Stomach smooth muscle (tissue), 2 donors: ENCODE measurements at regions not wholly inside any gene's neighbourhood (a gene's known extent, or its start where the extent isn't known, plus 50 kb on each side); places are given as distances from the start of the nearest gene placed in this dataset.

Experiments used
- H3K27ac ChIP-seq: one replicate; pipeline ENCODE4 v1.7.0; 2013; ENCODE audit warnings: mild to moderate bottlenecking, low read length, inconsistent platforms
- H3K27me3 ChIP-seq, 2 donors: one replicate each; pipeline ENCODE4 v1.7.0; 2013; ENCODE audit warnings: low read length in 2 of 2; ENCODE audit not compliant: insufficient read depth in 2 of 2, control insufficient read depth in 1 of 2
- H3K36me3 ChIP-seq, 2 donors: one replicate each; pipeline ENCODE4 v1.7.0; 2013; ENCODE audit warnings: low read length in 2 of 2; ENCODE audit not compliant: control insufficient read depth in 2 of 2, insufficient read depth in 2 of 2
- H3K4me1 ChIP-seq: one replicate; pipeline ENCODE4 v1.7.0; 2013; ENCODE audit warnings: low read length; ENCODE audit not compliant: control insufficient read depth, insufficient read depth
- H3K4me3 ChIP-seq, 2 donors: one replicate each; pipeline ENCODE4 v1.7.0; 2013; ENCODE audit warnings: low read length in 2 of 2
- H3K9ac ChIP-seq, 2 donors: one replicate each; pipeline ENCODE4 v1.7.0; 2013; ENCODE audit warnings: low read length in 2 of 2, mild to moderate bottlenecking in 1 of 2
- H3K9me3 ChIP-seq, 2 donors: one replicate each; pipeline ENCODE4 v1.7.0; 2013; ENCODE audit warnings: low read length in 2 of 2; ENCODE audit not compliant: control insufficient read depth in 2 of 2
- donor health status: healthy.
- donor health status: Pancreatic carcinoma.

- Histone ChIP-seq H3K9me3 (no peaks in the 10 kb centered on the region), H3K4me3 (no peak overlapping the region), H3K27ac (no peak overlapping the region), H3K36me3 (no peaks in the 10 kb centered on the region), H3K4me1 (no peaks in the 10 kb centered on the region), H3K9ac (no peak overlapping the region), H3K27me3 (no peaks in the 10 kb centered on the region)
These were observed 1704.7 kb upstream of the TENM3 start for GRCh38 chr4:180538384-180539057.

DNA sequence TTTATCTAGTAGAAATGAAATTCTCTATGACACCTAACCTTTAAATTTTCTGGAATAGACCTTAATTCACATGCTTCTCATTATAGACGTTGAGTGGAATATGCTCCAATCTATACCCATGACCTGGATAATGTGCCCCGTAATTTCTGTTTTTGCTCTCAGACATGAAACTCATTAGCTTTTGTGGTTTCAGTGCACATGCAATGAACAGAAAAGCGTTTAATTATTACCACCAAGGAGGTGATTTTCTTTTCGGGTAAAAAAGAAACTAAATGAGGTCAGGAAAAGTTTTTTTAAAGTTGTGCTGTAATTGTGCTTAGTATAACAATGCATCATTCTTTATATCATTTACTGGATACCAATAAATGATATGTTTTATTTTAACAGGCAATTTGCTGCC, 1703.9 kb upstream of the TENM3 start:
- H3K4me1 ChIP-seq: no peaks in the 10 kb centered on the region
- no peak overlapping the region for H3K4me3 ChIP-seq
- no peaks in the 10 kb centered on the region for H3K27me3 ChIP-seq
- H3K27ac ChIP-seq: no peak overlapping the region
- H3K36me3 ChIP-seq: no peaks in the 10 kb centered on the region
- no peaks in the 10 kb centered on the region for H3K9me3 ChIP-seq
- H3K9ac ChIP-seq: no peak overlapping the region

- no peaks in the 10 kb centered on the region for H3K36me3 ChIP-seq
These were observed 1701.5 kb upstream of the TENM3 start for GRCh38 chr4:180541678-180542077.

GRCh38 chr4:180542445-180543100, 1700.6 kb upstream of the TENM3 start:
- no peaks in the 10 kb centered on the region for H3K36me3 ChIP-seq
- no peaks in the 10 kb centered on the region for H3K9me3 ChIP-seq
- no peak overlapping the region for H3K4me3 ChIP-seq
- no peak overlapping the region for H3K9ac ChIP-seq
- H3K27ac ChIP-seq: no peak overlapping the region
- H3K27me3 ChIP-seq: no peaks in the 10 kb centered on the region
- no peaks in the 10 kb centered on the region for H3K4me1 ChIP-seq

More at GRCh38 chr4:180541678-180542077, 1701.5 kb upstream of the TENM3 start:
- H3K27ac ChIP-seq: no peak overlapping the region
- H3K4me1 ChIP-seq: no peaks in the 10 kb centered on the region
- no peaks in the 10 kb centered on the region for H3K9me3 ChIP-seq
- no peaks in the 10 kb centered on the region for H3K27me3 ChIP-seq
- H3K4me3 ChIP-seq: no peak overlapping the region
- no peak overlapping the region for H3K9ac ChIP-seq

GRCh38 chr4:180550106-180550505, 1693.1 kb upstream of the TENM3 start:
- H3K27ac ChIP-seq: no peak overlapping the region
- no peaks in the 10 kb centered on the region for H3K27me3 ChIP-seq
- no peak overlapping the region for H3K4me3 ChIP-seq
- H3K9me3 ChIP-seq: no peaks in the 10 kb centered on the region
- H3K4me1 ChIP-seq: no peaks in the 10 kb centered on the region
- H3K9ac ChIP-seq: no peak overlapping the region
- H3K36me3 ChIP-seq: no peaks in the 10 kb centered on the region

DNA sequence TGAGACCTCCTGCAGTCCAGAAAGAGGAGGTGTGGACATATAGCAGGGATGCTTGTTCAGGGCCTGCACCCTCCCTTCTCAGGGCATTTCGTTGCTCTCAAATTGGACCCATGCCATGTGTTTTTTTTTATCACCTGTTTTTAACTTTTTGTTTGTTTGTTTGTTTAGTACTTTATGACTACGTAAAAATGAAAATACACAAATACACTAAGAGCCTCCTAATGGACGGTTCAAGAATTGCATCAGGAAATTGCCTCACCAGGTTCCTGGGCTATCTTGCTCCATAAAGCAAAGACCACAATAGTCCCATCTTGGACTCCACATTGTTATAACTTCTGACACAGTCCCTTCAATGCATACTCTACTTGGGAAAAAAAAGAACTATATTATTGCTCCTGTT, 1685.9 kb upstream of the TENM3 start:
- Histone ChIP-seq H3K36me3 (no peaks in the 10 kb centered on the region), H3K9ac (no peak overlapping the region), H3K27me3 (no peaks in the 10 kb centered on the region), H3K9me3 (no peaks in the 10 kb centered on the region), H3K4me3 (no peak overlapping the region), H3K4me1 (no peaks in the 10 kb centered on the region), H3K27ac (no peak overlapping the region)

- no peak overlapping the region for H3K9ac ChIP-seq
These were observed 1685.3 kb upstream of the TENM3 start for GRCh38 chr4:180557950-180558349.

GRCh38 chr4:180558427-180558826, 1684.8 kb upstream of the TENM3 start:
- H3K9me3 ChIP-seq: no peaks in the 10 kb centered on the region
- H3K36me3 ChIP-seq: no peaks in the 10 kb centered on the region
- H3K4me3 ChIP-seq: no peak overlapping the region
- no peak overlapping the region for H3K27ac ChIP-seq
- no peaks in the 10 kb centered on the region for H3K27me3 ChIP-seq
- H3K9ac ChIP-seq: no peak overlapping the region
- no peaks in the 10 kb centered on the region for H3K4me1 ChIP-seq

More at GRCh38 chr4:180557950-180558349, 1685.3 kb upstream of the TENM3 start:
- Histone ChIP-seq H3K27ac (no peak overlapping the region), H3K36me3 (no peaks in the 10 kb centered on the region), H3K4me1 (no peaks in the 10 kb centered on the region), H3K27me3 (no peaks in the 10 kb centered on the region), H3K9me3 (no peaks in the 10 kb centered on the region), H3K4me3 (no peak overlapping the region)

GRCh38 chr4:180560896-180561295, 1682.3 kb upstream of the TENM3 start:
- Histone ChIP-seq H3K9ac (no peak overlapping the region), H3K4me3 (no peak overlapping the region), H3K27me3 (no peaks in the 10 kb centered on the region), H3K9me3 (no peaks in the 10 kb centered on the region), H3K27ac (no peak overlapping the region), H3K36me3 (no peaks in the 10 kb centered on the region), H3K4me1 (no peaks in the 10 kb centered on the region)

- Histone ChIP-seq H3K9me3 (no peaks in the 10 kb centered on the region), H3K9ac (no peak overlapping the region), H3K4me1 (no peaks in the 10 kb centered on the region), H3K27me3 (no peaks in the 10 kb centered on the region), H3K36me3 (no peaks in the 10 kb centered on the region), H3K4me3 (no peak overlapping the region), H3K27ac (no peak overlapping the region)
These were observed 1679.2 kb upstream of the TENM3 start for GRCh38 chr4:180564026-180564425.

DNA sequence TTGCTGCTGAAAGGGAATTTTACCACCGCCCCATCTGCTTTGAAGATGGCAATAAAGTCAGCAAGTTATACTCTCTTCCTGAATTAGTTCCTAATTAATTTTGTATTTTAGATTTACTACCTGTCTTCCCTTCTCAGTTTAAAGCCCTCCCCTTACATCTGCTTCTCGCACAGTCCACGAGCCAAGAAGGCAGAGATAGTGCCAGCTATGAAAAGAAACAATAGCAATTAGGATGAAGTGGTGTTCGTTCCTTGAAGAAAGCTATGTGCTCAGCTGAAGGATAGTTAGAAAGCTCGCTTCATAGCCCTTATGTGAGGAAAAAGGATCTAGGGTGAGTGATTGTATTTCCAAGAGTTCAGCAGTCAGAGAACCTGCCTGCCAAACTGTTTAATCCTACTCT, 1678.8 kb upstream of the TENM3 start:
- H3K36me3 ChIP-seq: no peaks in the 10 kb centered on the region
- no peak overlapping the region for H3K9ac ChIP-seq
- H3K4me1 ChIP-seq: no peaks in the 10 kb centered on the region
- H3K27ac ChIP-seq: no peak overlapping the region
- no peak overlapping the region for H3K4me3 ChIP-seq
- H3K9me3 ChIP-seq: no peaks in the 10 kb centered on the region
- no peaks in the 10 kb centered on the region for H3K27me3 ChIP-seq
